ENCODE measurements at regions not wholly inside any gene's neighbourhood (a gene's known extent, or its start where the extent isn't known, plus 50 kb on each side); places are given as distances from the start of the nearest gene placed in this dataset.

GRCh38 chr14:26703686-26704366 lies 106.0 kb upstream of the NOVA1 start:
- TF ChIP-seq POLR2AphosphoS5 (IDR thresholded peaks at IDR 0.05; ENCODE audit: borderline replicate concordance, low read depth, low read length) (no peak), EZH2 (IDR thresholded peaks at IDR 0.05) (no peak)
